OCI-LY3 (cell line): ENCODE measurements at regions not wholly inside any gene's neighbourhood (a gene's known extent, or its start where the extent isn't known, plus 50 kb on each side); places are given as distances from the start of the nearest gene placed in this dataset.

Experiments used
- CTCF ChIP-seq: fragments of 200-600, 300-600 bp; sonication (generic); IDR thresholded peaks from 2 replicates; pipeline ENCODE4 v1.5.1; 2014; ENCODE audit warnings: antibody characterized with exemption, low read length, low read depth
- EZH2phosphoT487 ChIP-seq: fragments of 200-600 bp; shearing (Covaris generic); IDR thresholded peaks from 2 replicates; pipeline ENCODE4 v1.6.1; 2018; ENCODE audit warnings: antibody characterized with exemption, mixed run types, low read depth

GRCh38 chr18:24989760-24990593 lies 362.0 kb downstream of the ZNF521 start:
- TF ChIP-seq CTCF (no peak), EZH2phosphoT487 (no peak)
